Natural killer cell (primary cell): ENCODE measurements at regions not wholly inside any gene's neighbourhood (a gene's known extent, or its start where the extent isn't known, plus 50 kb on each side); places are given as distances from the start of the nearest gene placed in this dataset.

Source experiments
- ATAC-seq, 3 donors: fragments of 150-1000 bp in 2 of 3; fragments of 200-7000 bp in 1 of 3; cut with Tn5 transposase; 1 replicate in 1 of 3; 2 replicates in 2 of 3; pipeline ENCODE4 v1.10.0; 2021; ENCODE audit warnings: mild to moderate bottlenecking in 2 of 3, moderate library complexity in 2 of 3
- DNase-seq, 2 donors: peaks; one replicate each; pipeline versions ENCODE4 v3.0.0 to v3.0.0-alpha.2; 2013 to 2021; ENCODE audit warnings: mixed read lengths in 1 of 2
- H3K27ac ChIP-seq: one replicate; pipeline ENCODE4 v1.5.1; 2013; ENCODE audit warnings: mild to moderate bottlenecking, low read length
- H3K27me3 ChIP-seq: one replicate; pipeline ENCODE4 v1.6.1; 2013; ENCODE audit warnings: low read length; ENCODE audit not compliant: control insufficient read depth, insufficient read depth
- H3K36me3 ChIP-seq: one replicate; pipeline ENCODE4 v1.6.1; 2013; ENCODE audit warnings: low read length; ENCODE audit not compliant: control insufficient read depth, insufficient read depth
- H3K4me1 ChIP-seq: one replicate; pipeline ENCODE4 v1.6.1; 2013; ENCODE audit warnings: low read length; ENCODE audit not compliant: control insufficient read depth, insufficient read depth
- H3K4me3 ChIP-seq: one replicate; pipeline ENCODE4 v1.5.1; 2013; ENCODE audit warnings: low read length
- H3K9me3 ChIP-seq: one replicate; pipeline ENCODE4 v1.6.1; 2013; ENCODE audit warnings: low read length; ENCODE audit not compliant: control insufficient read depth, insufficient read depth
- H3K27ac Mint-ChIP-seq, 2 donors: one replicate each; pipeline ENCODE4 v1.8.0; 2022; ENCODE audit warnings: mild to moderate bottlenecking in 2 of 2, mixed read lengths in 2 of 2, moderate library complexity in 1 of 2
- H3K27me3 Mint-ChIP-seq, 2 donors: one replicate each; pipeline ENCODE4 v1.8.0; 2022; ENCODE audit warnings: low read depth in 2 of 2, mixed read lengths in 2 of 2
- H3K36me3 Mint-ChIP-seq: one replicate; pipeline ENCODE4 v1.8.0; 2022; ENCODE audit warnings: mixed read lengths
- H3K4me1 Mint-ChIP-seq, 2 donors: one replicate each; pipeline ENCODE4 v1.8.0; 2022; ENCODE audit warnings: mixed read lengths in 2 of 2
- H3K4me3 Mint-ChIP-seq: one replicate; pipeline ENCODE4 v1.8.0; 2022; ENCODE audit warnings: mild to moderate bottlenecking, moderate library complexity, mixed read lengths
- H3K9me3 Mint-ChIP-seq, 2 donors: one replicate each; pipeline ENCODE4 v1.8.0; 2022; ENCODE audit warnings: mixed read lengths in 2 of 2
- WGBS: methylation state at CpG from one replicate; pipeline ENCODE4 v1.1.7; 2013; ENCODE audit warnings: missing lambda C conversion rate; ENCODE audit not compliant: insufficient coverage; 5-methylcytosine and 5-hydroxymethylcytosine counted together
- intact Hi-C: fragments of 100-400 bp; cut with micrococcal nuclease; formaldehyde crosslinking; loops from one replicate; pipeline ENCODE4 v1.14.2; 2022
- TF ChIP-seq, protein P1 (sequence below): fragments of 200-600 bp; IDR thresholded peaks from one replicate; pipeline ENCODE4 v1.8.0; 2022; ENCODE audit warnings: antibody characterized with exemption

DNA sequence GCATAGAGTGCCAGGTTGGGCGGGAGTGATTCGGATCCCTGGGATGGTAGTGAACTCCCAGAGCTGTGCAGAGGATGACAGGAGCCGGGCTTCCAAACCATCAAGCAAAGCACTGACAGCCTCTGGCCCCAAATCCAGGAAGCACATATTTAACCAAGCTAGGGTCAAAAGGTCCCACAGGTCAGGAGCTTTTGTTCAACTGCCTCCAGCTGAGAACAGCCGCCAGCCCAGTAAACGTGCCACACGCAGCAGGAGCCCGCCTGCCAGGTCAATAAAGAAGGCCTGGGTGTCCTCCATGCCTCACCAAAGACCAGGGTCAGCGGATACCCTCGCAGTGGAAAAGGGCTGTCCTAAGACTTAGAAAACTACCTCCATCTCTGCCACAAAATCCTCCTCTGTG, 184.7 kb upstream of the LINGO1 start:
- no peaks in the 10 kb centered on the region for H3K9me3 ChIP-seq
- DNase-seq (no peak), ATAC-seq (no peak)
- no peaks in the 10 kb centered on the region for H3K36me3 ChIP-seq
- WGBS = 82% methylated on average over 9 of the region's 9 CpGs
- Mint-ChIP-seq H3K4me3 (no peak overlapping the region), H3K27me3 (peaks cover 29 to 31% of the 10 kb centered on the region in 2 donors), H3K9me3 (no peaks in the 10 kb centered on the region), H3K36me3 (no peaks in the 10 kb centered on the region), H3K27ac (no peak overlapping the region), H3K4me1 (no peaks in the 10 kb centered on the region)
- intact Hi-C loops = no loop called here
- no peak overlapping the region for H3K27ac ChIP-seq
- peaks cover 8% of the 10 kb centered on the region for H3K27me3 ChIP-seq
- TF ChIP-seq, protein P1, sequence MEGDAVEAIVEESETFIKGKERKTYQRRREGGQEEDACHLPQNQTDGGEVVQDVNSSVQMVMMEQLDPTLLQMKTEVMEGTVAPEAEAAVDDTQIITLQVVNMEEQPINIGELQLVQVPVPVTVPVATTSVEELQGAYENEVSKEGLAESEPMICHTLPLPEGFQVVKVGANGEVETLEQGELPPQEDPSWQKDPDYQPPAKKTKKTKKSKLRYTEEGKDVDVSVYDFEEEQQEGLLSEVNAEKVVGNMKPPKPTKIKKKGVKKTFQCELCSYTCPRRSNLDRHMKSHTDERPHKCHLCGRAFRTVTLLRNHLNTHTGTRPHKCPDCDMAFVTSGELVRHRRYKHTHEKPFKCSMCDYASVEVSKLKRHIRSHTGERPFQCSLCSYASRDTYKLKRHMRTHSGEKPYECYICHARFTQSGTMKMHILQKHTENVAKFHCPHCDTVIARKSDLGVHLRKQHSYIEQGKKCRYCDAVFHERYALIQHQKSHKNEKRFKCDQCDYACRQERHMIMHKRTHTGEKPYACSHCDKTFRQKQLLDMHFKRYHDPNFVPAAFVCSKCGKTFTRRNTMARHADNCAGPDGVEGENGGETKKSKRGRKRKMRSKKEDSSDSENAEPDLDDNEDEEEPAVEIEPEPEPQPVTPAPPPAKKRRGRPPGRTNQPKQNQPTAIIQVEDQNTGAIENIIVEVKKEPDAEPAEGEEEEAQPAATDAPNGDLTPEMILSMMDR = no peak
- H3K4me3 ChIP-seq = no peak overlapping the region
- H3K4me1 ChIP-seq = no peaks in the 10 kb centered on the region

DNA sequence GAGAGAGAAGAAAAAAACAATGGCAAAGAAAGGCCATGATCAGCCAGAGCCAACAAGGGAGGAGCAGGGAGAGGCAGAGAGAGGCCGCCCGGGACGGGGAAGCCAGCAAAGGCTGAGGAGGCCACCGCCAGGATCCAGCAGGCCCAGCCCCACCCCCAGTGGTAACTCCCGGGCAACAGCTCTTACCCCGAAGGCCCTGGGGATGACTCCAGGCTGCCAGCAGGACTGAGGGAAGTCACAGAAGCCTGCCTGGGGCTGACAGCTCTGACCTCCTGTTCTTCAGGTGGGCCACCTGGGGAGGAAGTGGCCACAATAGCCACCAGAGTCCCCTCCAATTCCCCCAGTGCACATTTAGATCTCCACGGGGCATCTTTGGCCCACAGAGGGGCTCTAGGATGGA, 184.3 kb upstream of the LINGO1 start:
- WGBS = 86% methylated on average over 7 of the region's 7 CpGs
- intact Hi-C loops = no loop called here
- Histone ChIP-seq H3K27ac (no peak overlapping the region), H3K4me1 (no peaks in the 10 kb centered on the region), H3K36me3 (no peaks in the 10 kb centered on the region), H3K4me3 (no peak overlapping the region), H3K9me3 (no peaks in the 10 kb centered on the region), H3K27me3 (peaks cover 8% of the 10 kb centered on the region)
- TF ChIP-seq, protein P1 = no peak
- no peak overlapping the region for H3K4me3 Mint-ChIP-seq
- peaks cover 24 to 26% of the 10 kb centered on the region in 2 donors for H3K27me3 Mint-ChIP-seq
- no peaks in the 10 kb centered on the region for H3K4me1 Mint-ChIP-seq
- no peaks in the 10 kb centered on the region for H3K36me3 Mint-ChIP-seq
- H3K27ac Mint-ChIP-seq = no peak overlapping the region
- no peak for DNase-seq
- no peak for ATAC-seq
- H3K9me3 Mint-ChIP-seq = no peaks in the 10 kb centered on the region

DNA sequence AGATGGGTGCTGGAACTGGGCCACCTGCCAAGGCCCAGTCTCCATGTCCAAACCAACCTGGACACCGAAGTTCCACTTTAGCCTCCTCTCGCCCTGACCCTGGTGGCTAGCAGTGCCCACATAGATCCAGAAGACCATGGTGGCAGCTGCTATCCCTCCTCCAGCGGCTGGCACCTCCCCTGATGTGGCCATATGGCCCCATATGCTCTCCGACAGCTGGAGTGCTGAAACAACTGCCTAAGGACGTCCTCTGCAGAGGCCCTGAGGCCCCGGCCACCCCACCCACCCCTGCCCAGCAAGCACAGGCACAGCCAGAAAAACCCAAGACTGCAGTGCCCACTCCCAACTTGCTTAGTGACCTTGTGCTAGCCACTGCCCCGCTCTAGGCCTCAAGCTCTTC, 182.3 kb upstream of the LINGO1 start:
- H3K4me3 Mint-ChIP-seq = no peak overlapping the region
- no peak overlapping the region for H3K27ac Mint-ChIP-seq
- H3K9me3 ChIP-seq = no peaks in the 10 kb centered on the region
- DNase-seq = no peak
- intact Hi-C loops = no loop called here
- H3K9me3 Mint-ChIP-seq = no peaks in the 10 kb centered on the region
- H3K4me1 ChIP-seq = no peaks in the 10 kb centered on the region
- no peaks in the 10 kb centered on the region for H3K36me3 ChIP-seq
- peaks cover 8 to 14% of the 10 kb centered on the region in 2 donors for H3K27me3 Mint-ChIP-seq
- no peak overlapping the region for H3K27ac ChIP-seq
- no peak for ATAC-seq
- H3K4me3 ChIP-seq = no peak overlapping the region
- peaks cover 3% of the 10 kb centered on the region for H3K27me3 ChIP-seq
- H3K36me3 Mint-ChIP-seq = no peaks in the 10 kb centered on the region
- TF ChIP-seq, protein P1 = no peak
- H3K4me1 Mint-ChIP-seq = no peaks in the 10 kb centered on the region
- WGBS = 87% methylated on average over 7 of the region's 7 CpGs

DNA sequence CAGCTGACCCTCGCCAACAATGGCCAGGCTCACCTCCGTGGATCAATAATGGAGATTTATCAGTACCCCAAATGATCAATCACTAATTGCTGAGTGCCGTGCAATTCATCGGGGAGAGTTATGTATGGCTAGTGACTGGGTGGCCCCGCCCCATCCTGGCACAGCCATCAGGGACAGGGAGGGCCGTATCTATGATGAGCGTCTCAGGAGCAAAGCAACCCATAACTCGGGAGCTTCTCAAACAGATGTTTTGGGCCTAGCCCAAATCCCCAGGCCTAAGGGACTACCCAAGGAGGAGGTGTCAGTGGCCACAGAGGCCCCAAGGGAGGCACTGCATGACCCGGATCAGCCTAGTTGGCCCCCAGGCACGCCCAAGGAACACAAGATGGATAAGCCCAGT, 180.0 kb upstream of the LINGO1 start:
- H3K27ac Mint-ChIP-seq = no peak overlapping the region
- Histone ChIP-seq H3K27me3 (no peaks in the 10 kb centered on the region), H3K4me3 (no peak overlapping the region), H3K36me3 (no peaks in the 10 kb centered on the region), H3K4me1 (no peaks in the 10 kb centered on the region), H3K27ac (no peak overlapping the region), H3K9me3 (no peaks in the 10 kb centered on the region)
- peaks cover 5 to 8% of the 10 kb centered on the region in 2 donors for H3K27me3 Mint-ChIP-seq
- intact Hi-C loops = no loop called here
- no peak overlapping the region for H3K4me3 Mint-ChIP-seq
- ATAC-seq (no peak), DNase-seq (no peak)
- WGBS = 86% methylated on average over 10 of the region's 10 CpGs
- H3K9me3 Mint-ChIP-seq = no peaks in the 10 kb centered on the region
- TF ChIP-seq, protein P1 = no peak
- H3K36me3 Mint-ChIP-seq = no peaks in the 10 kb centered on the region
- H3K4me1 Mint-ChIP-seq = no peaks in the 10 kb centered on the region
